GM13976 (cell line): ENCODE measurements at regions not wholly inside any gene's neighbourhood (a gene's known extent, or its start where the extent isn't known, plus 50 kb on each side); places are given as distances from the start of the nearest gene placed in this dataset.

Experiments used
- DNase-seq: peaks from one replicate; pipeline ENCODE4 v3.0.0; 2012; ENCODE audit warnings: low spot score
- in situ Hi-C: fragments of 300-500 bp; cut with MboI; formaldehyde crosslinking; loops from one replicate; pipeline ENCODE4 v1.12.0; 2022; ENCODE audit warnings: low sequenced_read_pairs, mixed read lengths, inconsistent platforms; ENCODE audit not compliant: unreplicated experiment
- TF ChIP-seq, protein P1 (sequence below): IDR thresholded peaks from 2 replicates; pipeline ENCODE4 v1.5.1; 2012; ENCODE audit warnings: borderline replicate concordance, mild to moderate bottlenecking; ENCODE audit not compliant: insufficient read depth; ENCODE audit errors: extremely low read depth, missing control alignments, control extremely low read depth

DNA sequence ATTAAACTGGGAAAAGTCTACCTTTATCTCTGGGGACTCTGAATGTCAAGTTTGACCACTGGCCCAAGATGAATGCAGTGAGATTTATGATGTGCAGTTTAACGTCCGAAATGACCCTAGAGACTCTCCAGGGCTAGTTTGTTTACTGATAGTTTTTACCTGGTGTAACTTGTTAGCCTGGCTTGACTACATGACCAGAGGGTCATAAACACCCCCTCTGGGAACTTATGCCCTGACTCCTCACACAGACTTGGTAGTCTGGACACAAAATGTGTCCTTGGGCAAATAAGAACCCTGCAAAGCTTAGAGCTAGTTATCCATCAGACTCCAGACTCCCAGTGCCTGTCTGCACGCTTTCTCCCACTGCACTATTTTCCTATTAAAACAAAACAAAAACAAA, 606.5 kb downstream of the HACE1 start:
- in situ Hi-C loops: no loop called here
- no peak for DNase-seq
- TF ChIP-seq, protein P1, sequence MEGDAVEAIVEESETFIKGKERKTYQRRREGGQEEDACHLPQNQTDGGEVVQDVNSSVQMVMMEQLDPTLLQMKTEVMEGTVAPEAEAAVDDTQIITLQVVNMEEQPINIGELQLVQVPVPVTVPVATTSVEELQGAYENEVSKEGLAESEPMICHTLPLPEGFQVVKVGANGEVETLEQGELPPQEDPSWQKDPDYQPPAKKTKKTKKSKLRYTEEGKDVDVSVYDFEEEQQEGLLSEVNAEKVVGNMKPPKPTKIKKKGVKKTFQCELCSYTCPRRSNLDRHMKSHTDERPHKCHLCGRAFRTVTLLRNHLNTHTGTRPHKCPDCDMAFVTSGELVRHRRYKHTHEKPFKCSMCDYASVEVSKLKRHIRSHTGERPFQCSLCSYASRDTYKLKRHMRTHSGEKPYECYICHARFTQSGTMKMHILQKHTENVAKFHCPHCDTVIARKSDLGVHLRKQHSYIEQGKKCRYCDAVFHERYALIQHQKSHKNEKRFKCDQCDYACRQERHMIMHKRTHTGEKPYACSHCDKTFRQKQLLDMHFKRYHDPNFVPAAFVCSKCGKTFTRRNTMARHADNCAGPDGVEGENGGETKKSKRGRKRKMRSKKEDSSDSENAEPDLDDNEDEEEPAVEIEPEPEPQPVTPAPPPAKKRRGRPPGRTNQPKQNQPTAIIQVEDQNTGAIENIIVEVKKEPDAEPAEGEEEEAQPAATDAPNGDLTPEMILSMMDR: no peak

DNA sequence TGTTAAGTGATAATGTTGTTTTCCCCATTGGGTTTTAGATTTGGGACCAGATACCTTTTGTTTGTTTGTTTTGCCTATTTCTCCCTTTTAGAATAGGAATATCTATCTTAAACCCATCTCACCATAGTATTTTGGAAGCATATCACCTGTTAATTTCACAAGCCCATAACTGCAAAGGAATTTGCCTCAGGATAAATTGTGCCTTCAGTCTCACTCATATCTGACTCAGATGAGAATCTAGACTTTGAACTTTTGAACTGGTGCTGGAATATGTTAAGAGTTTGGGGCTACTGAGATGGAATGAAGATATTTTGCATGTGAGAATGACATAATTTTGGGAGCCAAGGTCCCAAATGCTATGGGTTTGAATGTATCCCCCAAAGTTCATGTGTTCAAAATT, 607.4 kb downstream of the HACE1 start:
- no peak for DNase-seq
- TF ChIP-seq, protein P1: no peak
- in situ Hi-C loops: no loop called here

GRCh38 chr6:104251651-104252050, 608.1 kb downstream of the HACE1 start:
- TF ChIP-seq, protein P1: no peak
- DNase-seq: no peak
- in situ Hi-C loops: no loop called here

- in situ Hi-C loops: no loop called here
- TF ChIP-seq, protein P1: no peak
- no peak for DNase-seq
These were observed 618.9 kb downstream of the HACE1 start for GRCh38 chr6:104240865-104241264.

- TF ChIP-seq, protein P1: no peak
- DNase-seq: no peak
- in situ Hi-C loops: no loop called here
These were observed 619.7 kb downstream of the HACE1 start for GRCh38 chr6:104239971-104240370.

DNA sequence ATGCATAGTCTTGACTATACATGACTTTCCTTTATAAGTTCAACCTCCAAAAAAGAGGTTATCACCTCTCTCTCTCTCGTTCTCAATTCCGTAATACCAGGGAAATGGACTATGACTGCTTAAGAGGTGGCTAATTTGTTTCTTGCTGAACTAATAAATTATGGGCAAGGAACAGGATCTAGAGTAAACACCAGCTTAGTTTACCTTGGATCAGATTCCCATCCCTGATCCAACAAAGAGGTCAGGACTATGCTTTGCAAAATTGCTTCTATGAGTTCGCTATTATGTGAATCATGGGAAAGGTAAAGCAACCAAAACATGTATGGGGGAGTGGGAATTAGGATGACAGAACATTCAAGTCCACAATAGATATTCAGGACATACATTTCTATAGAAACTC, 630.7 kb downstream of the HACE1 start:
- no peak for DNase-seq
- TF ChIP-seq, protein P1: no peak
- in situ Hi-C loops: no loop called here

GRCh38 chr6:104227508-104227907, 632.2 kb downstream of the HACE1 start:
- no peak for DNase-seq
- TF ChIP-seq, protein P1: no peak
- in situ Hi-C loops: no loop called here
